Body of pancreas (tissue), 4 donors: ENCODE measurements at regions not wholly inside any gene's neighbourhood (a gene's known extent, or its start where the extent isn't known, plus 50 kb on each side); places are given as distances from the start of the nearest gene placed in this dataset.

Experiments used
- POLR2A ChIP-seq, 3 donors: fragments of 450-650 bp; IDR thresholded peaks; one replicate each; pipeline ENCODE4 v1.6.1; 2016; ENCODE audit warnings: antibody characterized with exemption in 3 of 3, mild to moderate bottlenecking in 2 of 3
- TF ChIP-seq, protein P1 (sequence below), 7 experiments: fragments of 450-650 bp in 4 of 7; fragments of 200-600 bp in 3 of 7; sonication (generic) in 3 of 7; IDR thresholded peaks; one replicate each; pipeline ENCODE4 v1.5.1; 2016 to 2019; ENCODE audit warnings: antibody characterized with exemption in 7 of 7

DNA sequence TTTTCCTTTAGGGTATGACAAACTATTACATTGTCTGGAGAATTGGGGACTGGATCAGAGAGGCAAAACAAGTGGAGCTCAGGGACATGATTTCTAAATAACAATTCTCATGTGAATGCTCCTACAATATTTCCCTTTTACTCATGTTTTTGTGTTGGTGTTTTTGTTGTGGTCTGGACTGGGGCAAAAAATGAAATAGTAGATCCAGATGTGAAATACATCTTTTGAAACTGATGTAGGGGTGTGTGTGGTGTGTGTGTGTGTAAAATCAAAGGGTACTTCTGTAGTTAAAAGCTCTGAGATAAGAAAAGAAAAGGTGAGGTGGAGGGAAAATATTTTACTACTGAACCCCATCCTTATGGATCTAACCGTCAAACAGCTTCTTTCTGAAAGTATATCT, 188.4 kb upstream of the RPL34 start:
- TF ChIP-seq POLR2A (IDR thresholded peaks at IDR 0.05): no peak
- TF ChIP-seq, protein P1, sequence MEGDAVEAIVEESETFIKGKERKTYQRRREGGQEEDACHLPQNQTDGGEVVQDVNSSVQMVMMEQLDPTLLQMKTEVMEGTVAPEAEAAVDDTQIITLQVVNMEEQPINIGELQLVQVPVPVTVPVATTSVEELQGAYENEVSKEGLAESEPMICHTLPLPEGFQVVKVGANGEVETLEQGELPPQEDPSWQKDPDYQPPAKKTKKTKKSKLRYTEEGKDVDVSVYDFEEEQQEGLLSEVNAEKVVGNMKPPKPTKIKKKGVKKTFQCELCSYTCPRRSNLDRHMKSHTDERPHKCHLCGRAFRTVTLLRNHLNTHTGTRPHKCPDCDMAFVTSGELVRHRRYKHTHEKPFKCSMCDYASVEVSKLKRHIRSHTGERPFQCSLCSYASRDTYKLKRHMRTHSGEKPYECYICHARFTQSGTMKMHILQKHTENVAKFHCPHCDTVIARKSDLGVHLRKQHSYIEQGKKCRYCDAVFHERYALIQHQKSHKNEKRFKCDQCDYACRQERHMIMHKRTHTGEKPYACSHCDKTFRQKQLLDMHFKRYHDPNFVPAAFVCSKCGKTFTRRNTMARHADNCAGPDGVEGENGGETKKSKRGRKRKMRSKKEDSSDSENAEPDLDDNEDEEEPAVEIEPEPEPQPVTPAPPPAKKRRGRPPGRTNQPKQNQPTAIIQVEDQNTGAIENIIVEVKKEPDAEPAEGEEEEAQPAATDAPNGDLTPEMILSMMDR (IDR thresholded peaks at IDR 0.05): no peak
